PC-3 (cell line): ENCODE measurements at regions not wholly inside any gene's neighbourhood (a gene's known extent, or its start where the extent isn't known, plus 50 kb on each side); places are given as distances from the start of the nearest gene placed in this dataset.

Source experiments
- EZH2 ChIP-seq: fragments of 300-600 bp; sonication (generic); IDR thresholded peaks from one replicate; pipeline ENCODE4 v1.6.1; 2017; ENCODE audit warnings: antibody characterized with exemption, mild to moderate bottlenecking, low read length; ENCODE audit not compliant: unreplicated experiment
- EZH2phosphoT487 ChIP-seq: fragments of 300-600 bp; sonication (generic); IDR thresholded peaks from 2 replicates; pipeline ENCODE4 v1.6.1; 2018; ENCODE audit warnings: mild to moderate bottlenecking, antibody characterized with exemption, low read length, borderline replicate concordance
- TF ChIP-seq, protein P1 (sequence below): fragments of 300-600 bp; sonication (generic); conservative IDR thresholded peaks from 2 replicates; pipeline ENCODE4 v1.5.1; 2017; ENCODE audit warnings: antibody characterized with exemption, low read depth, mild to moderate bottlenecking, low read length

DNA sequence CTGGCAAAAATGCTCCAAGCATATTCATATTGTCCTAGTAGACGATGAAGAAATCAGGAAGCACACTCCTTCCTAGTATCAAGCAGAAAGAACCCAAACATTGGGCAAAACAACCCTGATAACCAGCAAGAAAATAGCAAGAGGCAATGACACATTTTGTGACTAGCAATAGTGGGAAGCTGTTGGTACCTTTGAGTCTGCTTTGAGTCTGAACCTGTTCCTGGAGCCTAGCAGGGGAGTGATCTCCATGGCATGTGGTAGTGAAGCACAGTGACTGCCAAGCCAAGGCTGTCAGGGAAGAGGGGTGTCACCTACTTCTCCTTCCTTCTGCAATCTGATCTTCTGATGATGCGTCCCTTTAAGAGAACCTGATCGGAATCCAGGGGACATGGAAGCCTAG lies 533.9 kb downstream of the VRK1 start:
- TF ChIP-seq, protein P1, sequence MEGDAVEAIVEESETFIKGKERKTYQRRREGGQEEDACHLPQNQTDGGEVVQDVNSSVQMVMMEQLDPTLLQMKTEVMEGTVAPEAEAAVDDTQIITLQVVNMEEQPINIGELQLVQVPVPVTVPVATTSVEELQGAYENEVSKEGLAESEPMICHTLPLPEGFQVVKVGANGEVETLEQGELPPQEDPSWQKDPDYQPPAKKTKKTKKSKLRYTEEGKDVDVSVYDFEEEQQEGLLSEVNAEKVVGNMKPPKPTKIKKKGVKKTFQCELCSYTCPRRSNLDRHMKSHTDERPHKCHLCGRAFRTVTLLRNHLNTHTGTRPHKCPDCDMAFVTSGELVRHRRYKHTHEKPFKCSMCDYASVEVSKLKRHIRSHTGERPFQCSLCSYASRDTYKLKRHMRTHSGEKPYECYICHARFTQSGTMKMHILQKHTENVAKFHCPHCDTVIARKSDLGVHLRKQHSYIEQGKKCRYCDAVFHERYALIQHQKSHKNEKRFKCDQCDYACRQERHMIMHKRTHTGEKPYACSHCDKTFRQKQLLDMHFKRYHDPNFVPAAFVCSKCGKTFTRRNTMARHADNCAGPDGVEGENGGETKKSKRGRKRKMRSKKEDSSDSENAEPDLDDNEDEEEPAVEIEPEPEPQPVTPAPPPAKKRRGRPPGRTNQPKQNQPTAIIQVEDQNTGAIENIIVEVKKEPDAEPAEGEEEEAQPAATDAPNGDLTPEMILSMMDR = no peak
- TF ChIP-seq EZH2phosphoT487 = no peak
- no peak for TF ChIP-seq EZH2
